ENCODE measurements at regions not wholly inside any gene's neighbourhood (a gene's known extent, or its start where the extent isn't known, plus 50 kb on each side); places are given as distances from the start of the nearest gene placed in this dataset.

DNA sequence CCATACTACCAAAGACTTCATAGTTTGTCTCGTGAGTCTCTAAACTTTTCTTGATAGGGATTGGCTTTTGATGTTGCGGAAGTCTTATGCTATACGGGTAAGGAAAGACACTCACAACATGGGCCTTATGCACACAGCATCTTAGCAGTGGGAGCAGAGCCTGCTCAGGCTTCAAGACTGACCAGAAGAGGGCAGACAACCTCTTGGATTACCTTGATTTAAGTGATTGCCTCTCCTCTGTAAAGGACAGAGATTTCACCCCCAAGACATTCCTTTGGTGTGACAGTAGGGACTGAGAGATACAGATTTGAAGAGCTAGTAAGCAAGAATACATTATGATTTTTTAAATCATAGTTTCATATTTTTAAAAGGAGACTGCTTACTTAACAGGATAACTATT lies 71.0 kb upstream of the SAMD3 start:
- TF ChIP-seq, protein P1, sequence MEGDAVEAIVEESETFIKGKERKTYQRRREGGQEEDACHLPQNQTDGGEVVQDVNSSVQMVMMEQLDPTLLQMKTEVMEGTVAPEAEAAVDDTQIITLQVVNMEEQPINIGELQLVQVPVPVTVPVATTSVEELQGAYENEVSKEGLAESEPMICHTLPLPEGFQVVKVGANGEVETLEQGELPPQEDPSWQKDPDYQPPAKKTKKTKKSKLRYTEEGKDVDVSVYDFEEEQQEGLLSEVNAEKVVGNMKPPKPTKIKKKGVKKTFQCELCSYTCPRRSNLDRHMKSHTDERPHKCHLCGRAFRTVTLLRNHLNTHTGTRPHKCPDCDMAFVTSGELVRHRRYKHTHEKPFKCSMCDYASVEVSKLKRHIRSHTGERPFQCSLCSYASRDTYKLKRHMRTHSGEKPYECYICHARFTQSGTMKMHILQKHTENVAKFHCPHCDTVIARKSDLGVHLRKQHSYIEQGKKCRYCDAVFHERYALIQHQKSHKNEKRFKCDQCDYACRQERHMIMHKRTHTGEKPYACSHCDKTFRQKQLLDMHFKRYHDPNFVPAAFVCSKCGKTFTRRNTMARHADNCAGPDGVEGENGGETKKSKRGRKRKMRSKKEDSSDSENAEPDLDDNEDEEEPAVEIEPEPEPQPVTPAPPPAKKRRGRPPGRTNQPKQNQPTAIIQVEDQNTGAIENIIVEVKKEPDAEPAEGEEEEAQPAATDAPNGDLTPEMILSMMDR (conservative IDR thresholded peaks at IDR 0.05; ENCODE audit: low read depth in 2 of 2), result peak; percentile 74 to 91
- TF ChIP-seq POLR2AphosphoS5 (IDR thresholded peaks at IDR 0.05; ENCODE audit: low read depth) (no peak), EZH2 (IDR thresholded peaks at IDR 0.05; ENCODE audit: low read depth, unreplicated experiment) (no peak), JUNB (IDR thresholded peaks at IDR 0.05; ENCODE audit: unreplicated experiment) (no peak)

Measured in GM23338 (cell line).